LNCAP (cell line): ENCODE measurements at regions not wholly inside any gene's neighbourhood (a gene's known extent, or its start where the extent isn't known, plus 50 kb on each side); places are given as distances from the start of the nearest gene placed in this dataset.

ENCODE experiments used
- CTCF ChIP-seq: fragments of 450-650 bp; IDR thresholded peaks from 2 replicates; pipeline ENCODE4 v1.5.1; 2017; ENCODE audit warnings: mild to moderate bottlenecking

- no peak for TF ChIP-seq CTCF
Measured at GRCh38 chr5:112634796-112635195, 102.9 kb upstream of the APC start.

- no peak for TF ChIP-seq CTCF
Measured at GRCh38 chr5:112635276-112635675, 102.4 kb upstream of the APC start.

GRCh38 chr5:112635771-112636731 is 101.6 kb upstream of the APC start:
- no peak for TF ChIP-seq CTCF

GRCh38 chr5:112636751-112637150 is 100.9 kb upstream of the APC start:
- no peak for TF ChIP-seq CTCF

- no peak for TF ChIP-seq CTCF
Measured at GRCh38 chr5:112637343-112637742, 100.3 kb upstream of the APC start.

- no peak for TF ChIP-seq CTCF
Measured at GRCh38 chr5:112640546-112640945, 97.1 kb upstream of the APC start.

GRCh38 chr5:112641515-112642110 is 96.1 kb upstream of the APC start:
- TF ChIP-seq CTCF, result no peak
